GM21515 (cell line): ENCODE measurements at regions not wholly inside any gene's neighbourhood (a gene's known extent, or its start where the extent isn't known, plus 50 kb on each side); places are given as distances from the start of the nearest gene placed in this dataset.

Source experiments
- ATAC-seq: cut with Tn5 transposase; IDR thresholded peaks from one replicate; pipeline ENCODE4 v1.9.1; 2021; ENCODE audit not compliant: unreplicated experiment

DNA sequence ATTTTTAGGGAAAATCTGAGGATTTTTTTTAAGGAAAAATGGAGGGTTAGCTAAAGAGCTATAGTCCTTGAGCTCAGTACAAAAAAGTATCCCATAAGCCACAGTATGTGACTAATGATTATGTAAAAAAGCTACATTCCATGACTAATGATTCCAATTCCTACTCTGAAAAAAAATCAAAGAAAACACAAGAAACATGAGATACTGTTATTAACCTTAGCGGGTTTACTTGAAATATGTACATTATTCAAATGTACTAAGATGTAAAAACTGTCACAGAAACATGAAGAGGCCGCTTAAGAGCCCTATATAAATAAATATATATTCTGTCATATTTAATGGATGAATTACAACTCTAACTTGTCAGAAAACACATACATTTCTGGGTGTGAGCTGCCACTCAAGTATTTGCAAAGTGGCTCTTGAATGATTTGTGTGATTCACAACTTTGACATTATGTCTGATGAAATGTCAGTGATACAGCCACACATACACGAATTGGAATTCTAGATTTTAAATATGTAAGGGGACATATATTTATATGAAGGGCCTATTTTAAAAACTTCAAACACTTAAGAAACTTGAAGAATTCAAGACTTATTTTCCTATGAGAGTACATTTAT is 518.7 kb upstream of the SUCLG2 start:
- ATAC-seq, result no peak

DNA sequence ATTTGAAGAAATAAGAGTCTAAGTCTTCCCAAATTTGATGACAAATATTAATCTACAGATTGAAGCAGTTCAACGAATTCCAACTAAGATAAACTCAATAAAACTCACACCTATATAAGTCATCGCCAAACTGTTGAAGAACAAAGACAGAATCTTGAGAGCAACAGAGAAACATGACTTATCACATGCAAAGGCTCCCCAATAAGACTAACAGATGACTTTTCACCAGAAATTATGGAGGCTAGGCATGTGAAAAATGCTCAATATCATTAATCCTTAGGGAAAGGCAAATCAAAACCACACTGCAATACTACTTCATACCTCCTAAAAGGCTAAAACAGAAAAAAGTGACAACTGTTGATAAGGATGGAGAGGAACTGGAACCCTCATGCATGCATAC is 517.6 kb upstream of the SUCLG2 start:
- ATAC-seq, result no peak

GRCh38 chr3:68163968-68164367 is 509.6 kb upstream of the SUCLG2 start:
- no peak for ATAC-seq

DNA sequence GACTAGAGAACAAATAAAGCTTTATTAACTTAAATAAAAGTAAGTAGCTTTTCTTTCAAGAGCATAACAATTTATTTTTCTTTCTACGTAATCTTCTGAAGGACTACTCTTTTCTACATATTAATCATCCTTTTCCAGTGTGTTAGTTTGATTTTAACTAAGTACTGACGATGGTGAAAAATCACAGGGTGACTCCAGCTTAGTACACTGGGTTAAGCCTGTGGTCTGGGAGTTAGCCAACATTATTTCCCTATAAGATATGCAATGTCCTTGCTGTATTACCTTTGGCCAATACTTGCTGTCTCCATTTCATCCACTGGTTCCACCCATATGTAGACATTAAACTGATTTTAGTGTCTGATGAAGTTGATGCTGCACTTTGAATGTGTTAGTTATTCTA is 508.6 kb upstream of the SUCLG2 start:
- no peak for ATAC-seq

DNA sequence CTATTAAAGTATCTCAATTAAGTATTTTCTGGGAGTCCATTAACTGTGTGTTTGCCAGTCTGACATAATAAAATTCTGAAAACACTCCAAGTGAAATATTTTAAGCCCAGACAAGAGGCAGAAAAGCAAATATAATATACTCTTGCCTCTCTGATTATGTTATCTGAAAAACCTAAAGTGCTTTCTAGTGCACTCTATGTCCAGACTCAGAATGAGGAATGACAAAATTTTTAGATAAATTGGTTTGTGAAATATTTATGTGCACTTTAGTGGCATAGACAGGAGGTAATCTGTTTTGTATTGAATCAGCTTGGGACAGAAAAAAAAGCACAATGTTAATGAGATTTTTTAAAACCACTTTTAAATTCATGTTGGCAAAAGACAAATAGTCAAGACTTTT is 508.2 kb upstream of the SUCLG2 start:
- no peak for ATAC-seq

GRCh38 chr3:68151359-68151758 is 496.9 kb upstream of the SUCLG2 start:
- ATAC-seq, result no peak

DNA sequence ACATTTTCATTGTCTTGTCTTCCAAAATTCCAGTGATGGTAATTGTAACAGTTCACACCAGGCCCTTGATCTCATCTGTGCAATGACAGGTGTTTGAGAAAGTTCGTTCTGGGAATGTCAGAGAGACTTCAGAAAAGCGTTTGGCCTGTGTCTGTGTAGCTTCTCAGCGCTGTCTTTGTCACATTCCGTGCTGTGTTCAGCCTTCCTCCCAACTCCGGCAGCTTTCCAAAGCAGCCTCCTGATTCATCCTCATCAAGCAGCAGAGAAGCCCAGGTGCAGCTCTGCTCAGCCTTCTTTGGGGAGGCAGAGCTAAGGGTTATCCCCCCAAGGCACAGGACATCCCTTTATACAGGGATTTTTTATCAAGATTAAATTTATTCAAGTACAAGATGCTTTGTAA is 494.0 kb upstream of the SUCLG2 start:
- ATAC-seq, result no peak

DNA sequence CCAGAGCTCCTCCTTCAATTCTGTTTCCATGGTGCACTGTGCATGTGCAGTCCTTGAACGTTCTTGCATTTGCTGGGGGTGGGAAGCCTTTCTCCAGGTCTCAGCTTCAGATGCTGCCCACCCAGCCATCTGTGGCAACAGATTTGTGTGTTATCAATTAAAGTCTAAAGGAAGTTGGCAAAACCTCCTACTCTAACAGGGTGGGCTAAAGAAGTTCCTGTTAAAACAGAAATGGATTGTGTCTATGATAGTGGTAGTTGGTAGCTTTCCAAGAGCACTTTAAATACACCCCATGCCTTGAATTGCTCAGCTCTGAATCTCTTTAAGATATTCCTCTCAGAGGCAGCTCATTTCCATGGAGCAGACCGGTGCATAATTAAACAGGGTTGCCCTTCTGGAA is 488.0 kb upstream of the SUCLG2 start:
- no peak for ATAC-seq

- ATAC-seq, result no peak
Measured at GRCh38 chr3:68139897-68140296, 485.5 kb upstream of the SUCLG2 start.

DNA sequence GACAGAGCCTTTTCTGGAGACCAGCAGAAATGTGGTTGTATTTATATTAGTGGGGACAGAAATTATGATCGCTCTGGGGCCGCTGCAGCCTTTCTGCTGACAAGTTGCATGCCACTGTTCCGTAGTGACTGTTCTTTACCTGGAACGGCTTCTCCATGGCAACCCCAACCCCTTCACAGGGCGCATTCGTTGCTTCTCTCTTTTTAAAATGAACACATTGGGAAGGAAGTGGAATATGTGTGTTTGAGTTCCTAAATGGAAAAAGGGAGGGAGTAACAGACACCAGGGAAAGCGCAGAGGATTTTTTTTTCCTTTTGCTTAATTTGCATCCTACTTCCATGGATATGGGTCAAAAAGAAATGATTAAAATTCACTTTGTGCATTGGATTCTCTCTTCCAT is 482.0 kb upstream of the SUCLG2 start:
- ATAC-seq, result no peak

GRCh38 chr3:68135067-68135466 is 480.7 kb upstream of the SUCLG2 start:
- ATAC-seq, result no peak

DNA sequence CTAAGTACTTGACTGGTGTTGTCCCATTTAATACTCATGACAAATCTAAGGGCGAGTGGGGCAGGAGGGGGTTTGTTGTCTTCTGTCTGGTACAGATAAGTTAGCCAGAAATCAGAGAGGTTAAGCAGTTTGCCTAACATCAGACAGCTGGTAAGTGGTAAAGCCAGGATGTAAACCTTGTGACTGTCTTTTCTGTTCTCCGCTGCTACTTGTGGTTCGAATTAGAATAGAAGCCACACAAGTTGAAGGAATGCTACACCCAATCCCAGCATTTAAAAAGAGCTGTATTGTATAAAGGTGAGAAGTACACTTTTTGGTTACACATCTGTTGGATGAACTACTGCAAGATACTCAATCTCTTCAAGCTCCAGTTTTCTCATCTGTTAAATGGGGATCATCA is 474.7 kb upstream of the SUCLG2 start:
- no peak for ATAC-seq

- ATAC-seq, result no peak
Measured at GRCh38 chr3:68123231-68123630, 468.8 kb upstream of the SUCLG2 start.

DNA sequence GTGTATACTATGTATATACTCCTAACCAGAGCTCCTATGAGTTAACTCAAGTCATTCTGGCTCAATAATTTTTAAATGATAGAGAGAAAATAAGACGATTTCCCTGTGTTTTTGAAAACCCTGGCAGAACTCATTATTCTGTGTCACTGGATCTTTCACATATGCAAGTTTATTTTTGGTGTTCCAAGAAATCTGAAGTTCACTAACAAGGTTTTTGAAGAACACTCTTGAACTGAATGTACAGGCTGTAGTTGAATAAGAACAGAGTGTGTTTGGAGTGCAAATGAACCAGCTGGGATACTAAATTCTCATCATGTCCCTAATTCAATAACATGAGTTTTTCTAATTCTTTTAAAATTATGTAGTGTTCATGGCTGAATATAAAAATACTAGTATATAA is 466.9 kb upstream of the SUCLG2 start:
- no peak for ATAC-seq

DNA sequence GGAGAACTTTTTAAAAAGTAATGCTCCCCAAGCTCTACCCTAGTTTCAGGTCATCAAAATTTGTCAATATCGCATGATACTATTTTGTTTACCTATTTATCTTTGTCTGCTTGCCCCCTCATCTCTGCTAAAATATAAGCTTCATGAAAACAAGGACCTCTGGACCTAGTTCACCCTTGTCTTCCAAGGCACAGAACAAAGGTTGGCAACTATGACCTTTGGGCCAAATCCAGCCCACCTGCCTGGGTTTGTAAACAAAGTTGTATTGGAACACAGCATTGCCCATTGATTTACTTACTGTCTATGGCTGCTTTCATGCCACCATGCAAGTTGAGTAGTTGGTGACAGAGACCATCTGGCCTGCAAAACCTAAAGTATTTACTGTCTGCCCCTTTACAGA is 462.2 kb upstream of the SUCLG2 start:
- no peak for ATAC-seq

DNA sequence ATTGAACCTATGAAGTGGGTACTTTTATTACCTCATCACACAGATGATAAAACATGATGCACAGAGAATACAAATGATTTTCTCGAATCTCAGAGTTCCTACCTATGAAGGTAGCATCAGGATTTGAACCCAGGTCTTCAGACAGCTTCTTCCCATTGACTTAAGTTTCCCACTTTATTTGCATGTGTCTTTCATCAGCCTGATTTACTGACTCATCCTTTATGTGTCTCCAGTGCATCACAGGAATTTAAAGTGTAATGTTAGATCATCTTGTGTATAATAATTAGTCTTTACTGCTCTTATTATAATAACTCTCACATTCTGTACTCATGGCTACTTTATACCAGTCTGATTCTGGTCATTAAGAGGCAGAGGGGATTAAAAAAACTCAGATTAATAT is 449.4 kb upstream of the SUCLG2 start:
- ATAC-seq, result no peak

- ATAC-seq, result no peak
Measured at GRCh38 chr3:68090571-68090970, 436.2 kb upstream of the SUCLG2 start.

- no peak for ATAC-seq
Measured at GRCh38 chr3:68089572-68090011, 435.2 kb upstream of the SUCLG2 start.

GRCh38 chr3:68088636-68089035 is 434.2 kb upstream of the SUCLG2 start:
- ATAC-seq, result no peak

- ATAC-seq, result no peak
Measured at GRCh38 chr3:68088216-68088615, 433.8 kb upstream of the SUCLG2 start.

GRCh38 chr3:68072062-68072461 is 417.6 kb upstream of the SUCLG2 start:
- no peak for ATAC-seq

DNA sequence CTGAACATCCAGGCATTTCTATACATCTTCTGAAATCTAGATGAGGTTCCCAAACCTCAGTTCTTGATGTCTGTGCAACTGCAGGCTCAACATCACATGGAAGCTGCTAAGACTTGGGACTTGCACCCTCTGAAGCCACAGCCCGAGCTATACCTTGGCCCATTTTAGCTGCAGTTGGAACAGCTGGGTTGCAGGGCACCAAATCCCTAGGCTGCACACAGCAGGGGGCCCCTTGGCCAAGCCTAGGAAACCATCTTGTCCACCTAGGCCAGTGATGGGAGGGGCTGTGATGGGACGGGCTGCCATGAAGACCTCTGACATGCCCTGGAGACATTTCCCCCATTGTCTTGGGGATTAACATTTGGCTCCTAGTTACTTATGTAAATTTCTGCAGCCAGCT is 415.8 kb upstream of the SUCLG2 start:
- no peak for ATAC-seq

- ATAC-seq, result no peak
Measured at GRCh38 chr3:68067314-68067713, 412.9 kb upstream of the SUCLG2 start.

DNA sequence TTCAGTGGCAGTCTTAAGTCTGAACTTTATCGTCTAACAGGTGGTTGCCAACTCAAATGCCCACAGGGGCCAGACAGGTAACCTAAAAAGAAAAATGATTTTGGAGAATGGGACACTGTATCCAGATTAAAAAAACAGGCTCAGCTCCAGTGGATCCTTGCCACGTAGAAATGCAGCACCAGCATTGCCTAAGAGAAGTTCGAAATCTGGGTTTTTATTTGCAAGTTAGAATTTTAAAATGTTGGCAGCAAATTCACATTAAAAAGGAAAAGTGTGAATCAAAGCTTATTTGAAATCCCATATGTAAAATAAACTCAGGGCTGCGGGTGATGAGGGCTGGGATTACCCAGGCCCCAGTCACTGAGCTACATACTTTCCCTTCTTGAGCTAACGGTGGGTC is 408.5 kb upstream of the SUCLG2 start:
- no peak for ATAC-seq
